Keratinocyte (primary cell): ENCODE measurements at regions not wholly inside any gene's neighbourhood (a gene's known extent, or its start where the extent isn't known, plus 50 kb on each side); places are given as distances from the start of the nearest gene placed in this dataset.

Source experiments
- CTCF ChIP-seq, 3 experiments: IDR thresholded peaks in 1 of 3; conservative IDR thresholded peaks in 1 of 3; optimal IDR thresholded peaks in 1 of 3; 2 replicates in 2 of 3; 3 replicates in 1 of 3; pipeline versions ENCODE3 to v1.5.1; 2011; ENCODE audit warnings: low read length in 3 of 3, mild to moderate bottlenecking in 3 of 3, moderate library complexity in 2 of 3, control low read depth in 1 of 3, inconsistent platforms in 1 of 3; ENCODE audit not compliant: insufficient read depth in 2 of 3; ENCODE audit errors: extremely low read depth in 1 of 3
- EZH2 ChIP-seq: IDR thresholded peaks from one replicate; pipeline ENCODE4 v1.6.1; 2012; ENCODE audit warnings: inconsistent platforms, mild to moderate bottlenecking, low read length, moderate library complexity

GRCh38 chr21:26282058-26282457 is 111.5 kb upstream of the APP start:
- TF ChIP-seq CTCF (optimal IDR thresholded peaks at IDR 0.05 in 1 of 3, IDR thresholded peaks at IDR 0.05 in 1 of 3, conservative IDR thresholded peaks at IDR 0.05 in 1 of 3; ENCODE audit: extremely low read depth in 1 of 3, insufficient read depth in 2 of 3, low read length in 3 of 3) (no peak), EZH2 (no peak)
